ENCODE measurements at regions not wholly inside any gene's neighbourhood (a gene's known extent, or its start where the extent isn't known, plus 50 kb on each side); places are given as distances from the start of the nearest gene placed in this dataset.
"Not testable (repeated sequence)": the region's sequence is repeated elsewhere in the genome, so short reads cannot be mapped to it uniquely, and the experiment has no call there.

- no peak for DNase-seq
These were observed 113.1 kb upstream of the FANCL start for GRCh38 chr2:58354230-58354629.

- DNase-seq: peak; percentile 77
These were observed 109.4 kb upstream of the FANCL start for GRCh38 chr2:58350484-58350883.

GRCh38 chr2:58347810-58348209 lies 106.7 kb upstream of the FANCL start:
- DNase-seq: no peak

GRCh38 chr2:58341047-58341446 lies 99.9 kb upstream of the FANCL start:
- DNase-seq: no peak

GRCh38 chr2:58339548-58340243 lies 98.6 kb upstream of the FANCL start:
- DNase-seq: peak; percentile 2

GRCh38 chr2:58336416-58336815 lies 95.3 kb upstream of the FANCL start:
- no peak for DNase-seq

- no peak for DNase-seq
These were observed 93.3 kb upstream of the FANCL start for GRCh38 chr2:58334414-58334813.

- DNase-seq: not testable (repeated sequence)
These were observed 84.3 kb upstream of the FANCL start for GRCh38 chr2:58325296-58325895.

GRCh38 chr2:58319481-58319880 lies 78.4 kb upstream of the FANCL start:
- DNase-seq: no peak

GRCh38 chr2:58318949-58319348 lies 77.8 kb upstream of the FANCL start:
- not testable (repeated sequence) for DNase-seq

- DNase-seq: no peak
These were observed 72.8 kb upstream of the FANCL start for GRCh38 chr2:58313926-58314325.

- DNase-seq: no peak
These were observed 67.3 kb upstream of the FANCL start for GRCh38 chr2:58308435-58308834.

- DNase-seq: no peak
These were observed 63.7 kb upstream of the FANCL start for GRCh38 chr2:58304843-58305242.

- DNase-seq: no peak
These were observed 58.0 kb upstream of the FANCL start for GRCh38 chr2:58299123-58299522.

GRCh38 chr2:58293056-58293455 lies 51.9 kb upstream of the FANCL start:
- DNase-seq: no peak

GRCh38 chr2:58291726-58292438 lies 50.8 kb upstream of the FANCL start:
- DNase-seq: no peak
